GM23338 (cell line): ENCODE measurements at regions not wholly inside any gene's neighbourhood (a gene's known extent, or its start where the extent isn't known, plus 50 kb on each side); places are given as distances from the start of the nearest gene placed in this dataset.

Experiments used
- ATAC-seq: fragments of 200-7000 bp; cut with Tn5 transposase; 3 replicates; pipeline ENCODE4 v1.9.1; 2020
- DNase-seq: peaks from one replicate; pipeline ENCODE4 v3.0.0-alpha.2; 2015; ENCODE audit warnings: low spot score
- H2AFZ ChIP-seq: fragments of 200-600 bp; sonication (generic); 2 replicates; pipeline ENCODE4 v1.8.0; 2016; ENCODE audit warnings: antibody characterized with exemption, mild to moderate bottlenecking, moderate library complexity
- H3F3A ChIP-seq: fragments of 200-600 bp; sonication (generic); replicated peaks from 2 replicates; pipeline ENCODE4 v1.8.0; 2017; ENCODE audit warnings: antibody characterized with exemption, mixed run types, low read depth
- H3K27ac ChIP-seq: fragments of 200-600 bp; sonication (generic); 2 replicates; pipeline ENCODE4 v1.6.1; 2016; ENCODE audit warnings: low read depth
- H3K27me3 ChIP-seq: fragments of 200-600 bp; sonication (generic); 2 replicates; pipeline ENCODE4 v1.8.0; 2016; ENCODE audit warnings: mild to moderate bottlenecking, mixed run types, moderate library complexity; ENCODE audit not compliant: insufficient read depth
- H3K36me3 ChIP-seq: fragments of 200-600 bp; sonication (generic); 2 replicates; pipeline ENCODE4 v1.8.0; 2016; ENCODE audit warnings: mild to moderate bottlenecking; ENCODE audit not compliant: insufficient read depth
- H3K4me1 ChIP-seq: fragments of 200-600 bp; sonication (generic); 2 replicates; pipeline ENCODE4 v1.8.0; 2016; ENCODE audit warnings: mild to moderate bottlenecking, moderate library complexity; ENCODE audit not compliant: insufficient read depth
- H3K4me2 ChIP-seq: fragments of 200-600 bp; sonication (generic); 2 replicates; pipeline ENCODE4 v1.7.1; 2017; ENCODE audit warnings: mixed run types
- H3K4me3 ChIP-seq: fragments of 200-600 bp; sonication (generic); 2 replicates; pipeline ENCODE4 v1.6.1; 2016; ENCODE audit warnings: mixed run types
- H3K79me2 ChIP-seq: fragments of 200-600 bp; sonication (generic); replicated peaks from 2 replicates; pipeline ENCODE4 v1.8.0; 2017; ENCODE audit warnings: mild to moderate bottlenecking; ENCODE audit not compliant: insufficient read depth
- H3K9me2 ChIP-seq: fragments of 200-600 bp; sonication (generic); 2 replicates; pipeline ENCODE4 v1.8.0; 2017; ENCODE audit not compliant: insufficient read depth
- H4K20me1 ChIP-seq: fragments of 200-600 bp; sonication (generic); replicated peaks from 2 replicates; pipeline ENCODE4 v1.8.0; 2017; ENCODE audit warnings: mild to moderate bottlenecking; ENCODE audit not compliant: insufficient read depth
- H3K27ac Mint-ChIP-seq: 2 replicates; pipeline ENCODE4 v1.8.0; 2020; ENCODE audit warnings: inconsistent platforms, mild to moderate bottlenecking, moderate library complexity, mixed read lengths
- H3K27me3 Mint-ChIP-seq: 3 replicates; pipeline ENCODE4 v1.8.0; 2022; ENCODE audit warnings: low read depth, mild to moderate bottlenecking, moderate library complexity, mixed read lengths, inconsistent platforms; ENCODE audit not compliant: insufficient read depth, poor library complexity
- H3K36me3 Mint-ChIP-seq: 3 replicates; pipeline ENCODE4 v1.8.0; 2021; ENCODE audit warnings: low read depth, mild to moderate bottlenecking, inconsistent platforms, moderate library complexity, mixed read lengths
- H3K4me1 Mint-ChIP-seq: 3 replicates; pipeline ENCODE4 v1.8.0; 2020; ENCODE audit warnings: mild to moderate bottlenecking, inconsistent platforms, mixed read lengths
- H3K4me3 Mint-ChIP-seq: 3 replicates; pipeline ENCODE4 v1.8.0; 2021; ENCODE audit warnings: moderate library complexity, mild to moderate bottlenecking, inconsistent platforms, mixed read lengths
- H3K9me3 Mint-ChIP-seq: 3 replicates; pipeline ENCODE4 v1.8.0; 2020; ENCODE audit warnings: moderate library complexity, mild to moderate bottlenecking, inconsistent platforms, mixed read lengths
- CREB1 ChIP-seq: fragments of 250-450 bp; sonication (Bioruptor Pico); IDR thresholded peaks from 2 replicates; pipeline ENCODE4 v1.5.0; 2020; ENCODE audit warnings: low read depth, mild to moderate bottlenecking, moderate library complexity
- ETS1 ChIP-seq: IDR thresholded peaks from 2 replicates; pipeline ENCODE4 v1.6.1; 2016; ENCODE audit warnings: antibody characterized with exemption
- EZH2 ChIP-seq: fragments of 200-600 bp; sonication (generic); IDR thresholded peaks from one replicate; pipeline ENCODE4 v1.8.0; 2017; ENCODE audit warnings: antibody characterized with exemption, mild to moderate bottlenecking, low read depth; ENCODE audit not compliant: unreplicated experiment
- EZH2phosphoT487 ChIP-seq: fragments of 200-600 bp; sonication (generic); IDR thresholded peaks from one replicate; pipeline ENCODE4 v1.8.1; 2018; ENCODE audit warnings: antibody characterized with exemption; ENCODE audit not compliant: unreplicated experiment
- JUNB ChIP-seq: IDR thresholded peaks from one replicate; pipeline ENCODE4 v1.6.1; 2016; ENCODE audit warnings: antibody characterized with exemption; ENCODE audit not compliant: unreplicated experiment
- NANOG ChIP-seq: IDR thresholded peaks from 2 replicates; pipeline ENCODE4 v1.6.1; 2016; ENCODE audit warnings: antibody characterized with exemption, borderline replicate concordance
- POLR2AphosphoS5 ChIP-seq: IDR thresholded peaks from 2 replicates; pipeline ENCODE4 v1.6.1; 2016; ENCODE audit warnings: antibody characterized with exemption, low read depth
- REST ChIP-seq: IDR thresholded peaks from one replicate; pipeline ENCODE4 v1.6.1; 2018; ENCODE audit warnings: antibody characterized with exemption; ENCODE audit not compliant: unreplicated experiment
- ZNF114 ChIP-seq: fragments of 250-450 bp; sonication (Bioruptor Pico); IDR thresholded peaks from 2 replicates; pipeline ENCODE4 v1.5.0; 2020; ENCODE audit warnings: mild to moderate bottlenecking, moderate library complexity
- ZNF331 ChIP-seq: fragments of 250-450 bp; sonication (Bioruptor Pico); IDR thresholded peaks from 2 replicates; pipeline ENCODE4 v1.5.0; 2020; ENCODE audit warnings: low read depth, mild to moderate bottlenecking, moderate library complexity
- ZNF462 ChIP-seq: fragments of 250-450 bp; sonication (Bioruptor Pico); IDR thresholded peaks from 2 replicates; pipeline ENCODE4 v1.5.0; 2020; ENCODE audit warnings: mild to moderate bottlenecking, moderate library complexity

- no peaks in the 10 kb centered on the region for H4K20me1 ChIP-seq
- no peaks in the 10 kb centered on the region for H3K36me3 ChIP-seq
- no peaks in the 10 kb centered on the region for H3F3A ChIP-seq
- Mint-ChIP-seq H3K27me3 (no peaks in the 10 kb centered on the region), H3K27ac (no peak overlapping the region), H3K4me3 (no peak overlapping the region), H3K36me3 (no peaks in the 10 kb centered on the region), H3K9me3 (no peaks in the 10 kb centered on the region), H3K4me1 (no peaks in the 10 kb centered on the region)
- no peak overlapping the region for H3K4me2 ChIP-seq
- no peaks in the 10 kb centered on the region for H3K4me1 ChIP-seq
- H3K4me3 ChIP-seq: no peak overlapping the region
- no peak for TF ChIP-seq EZH2
- no peaks in the 10 kb centered on the region for H3K9me2 ChIP-seq
- no peaks in the 10 kb centered on the region for H3K27me3 ChIP-seq
- H3K27ac ChIP-seq: no peak overlapping the region
- H3K79me2 ChIP-seq: no peaks in the 10 kb centered on the region
- no peak overlapping the region for H2AFZ ChIP-seq
- DNase-seq (no peak), ATAC-seq (no peak)
These were observed 60.1 kb upstream of the DIO2 start for GRCh38 chr14:80271389-80271788.

- no peaks in the 10 kb centered on the region for H3K36me3 ChIP-seq
- H3K27ac ChIP-seq: no peak overlapping the region
- Mint-ChIP-seq H3K4me1 (no peaks in the 10 kb centered on the region), H3K27me3 (no peaks in the 10 kb centered on the region), H3K27ac (no peak overlapping the region), H3K9me3 (no peaks in the 10 kb centered on the region), H3K36me3 (no peaks in the 10 kb centered on the region), H3K4me3 (no peak overlapping the region)
- no peaks in the 10 kb centered on the region for H3K4me1 ChIP-seq
- DNase-seq (no peak), ATAC-seq (no peak)
- no peaks in the 10 kb centered on the region for H3K9me2 ChIP-seq
- H4K20me1 ChIP-seq: no peaks in the 10 kb centered on the region
- H3F3A ChIP-seq: no peaks in the 10 kb centered on the region
- no peak overlapping the region for H2AFZ ChIP-seq
- H3K79me2 ChIP-seq: no peaks in the 10 kb centered on the region
- H3K4me3 ChIP-seq: no peak overlapping the region
- H3K4me2 ChIP-seq: no peak overlapping the region
- H3K27me3 ChIP-seq: no peaks in the 10 kb centered on the region
- no peak for TF ChIP-seq ZNF331 (CRISPR knock-in tag)
- no peak for TF ChIP-seq JUNB
- no peak for TF ChIP-seq REST
- TF ChIP-seq ETS1: no peak
- no peak for TF ChIP-seq EZH2phosphoT487
- TF ChIP-seq POLR2AphosphoS5: no peak
- no peak for TF ChIP-seq NANOG
- TF ChIP-seq CREB1: no peak
- no peak for TF ChIP-seq ZNF462 (CRISPR knock-in tag)
- TF ChIP-seq ZNF114 (CRISPR knock-in tag): no peak
These were observed 58.1 kb upstream of the DIO2 start for GRCh38 chr14:80269353-80269925.
